ENCODE measurements at regions not wholly inside any gene's neighbourhood (a gene's known extent, or its start where the extent isn't known, plus 50 kb on each side); places are given as distances from the start of the nearest gene placed in this dataset.

GRCh38 chr14:55884819-55885218 lies 233.4 kb upstream of the PELI2 start:
- Histone ChIP-seq H3K27ac (replicated peaks) (no peak overlapping the region), H3K4me3 (no peak overlapping the region), H3K9me3 (replicated peaks) (no peaks in the 10 kb centered on the region), H3K4me1 (no peaks in the 10 kb centered on the region), H3K36me3 (no peaks in the 10 kb centered on the region), H3K27me3 (ENCODE audit: low read depth) (no peaks in the 10 kb centered on the region)
- intact Hi-C loops (cut with micrococcal nuclease), result no loop called here
- DNase-seq, result no peak
- TF ChIP-seq CTCF (IDR thresholded peaks at IDR 0.05; ENCODE audit: borderline replicate concordance), result no peak

- H3K27me3 ChIP-seq (ENCODE audit: low read depth), result no peaks in the 10 kb centered on the region
- no peak for TF ChIP-seq CTCF (IDR thresholded peaks at IDR 0.05; ENCODE audit: borderline replicate concordance)
- H3K4me1 ChIP-seq, result no peaks in the 10 kb centered on the region
- H3K36me3 ChIP-seq, result no peaks in the 10 kb centered on the region
- H3K27ac ChIP-seq (replicated peaks), result no peak overlapping the region
- H3K9me3 ChIP-seq (replicated peaks), result no peaks in the 10 kb centered on the region
- intact Hi-C loops (cut with micrococcal nuclease), result no loop called here
- DNase-seq, result no peak
- H3K4me3 ChIP-seq, result no peak overlapping the region
These were observed 229.1 kb upstream of the PELI2 start for GRCh38 chr14:55889124-55889523.

GRCh38 chr14:55891692-55892091 lies 226.5 kb upstream of the PELI2 start:
- no peak for DNase-seq
- no peak overlapping the region for H3K27ac ChIP-seq (replicated peaks)
- H3K27me3 ChIP-seq (ENCODE audit: low read depth), result no peaks in the 10 kb centered on the region
- no peaks in the 10 kb centered on the region for H3K9me3 ChIP-seq (replicated peaks)
- no peaks in the 10 kb centered on the region for H3K4me1 ChIP-seq
- intact Hi-C loops (cut with micrococcal nuclease), result no loop called here
- H3K36me3 ChIP-seq, result no peaks in the 10 kb centered on the region
- TF ChIP-seq CTCF (IDR thresholded peaks at IDR 0.05; ENCODE audit: borderline replicate concordance), result no peak
- no peak overlapping the region for H3K4me3 ChIP-seq

GRCh38 chr14:55892906-55893305 lies 225.3 kb upstream of the PELI2 start:
- Histone ChIP-seq H3K4me3 (no peak overlapping the region), H3K36me3 (no peaks in the 10 kb centered on the region), H3K9me3 (replicated peaks) (no peaks in the 10 kb centered on the region), H3K27ac (replicated peaks) (no peak overlapping the region), H3K4me1 (no peaks in the 10 kb centered on the region), H3K27me3 (ENCODE audit: low read depth) (no peaks in the 10 kb centered on the region)
- no peak for DNase-seq
- intact Hi-C loops (cut with micrococcal nuclease), result no loop called here
- TF ChIP-seq CTCF (IDR thresholded peaks at IDR 0.05; ENCODE audit: borderline replicate concordance), result no peak

GRCh38 chr14:55893705-55894104 lies 224.5 kb upstream of the PELI2 start:
- no peak for DNase-seq
- intact Hi-C loops (cut with micrococcal nuclease), result no loop called here
- no peaks in the 10 kb centered on the region for H3K36me3 ChIP-seq
- H3K27ac ChIP-seq (replicated peaks), result no peak overlapping the region
- H3K27me3 ChIP-seq (ENCODE audit: low read depth), result no peaks in the 10 kb centered on the region
- H3K4me1 ChIP-seq, result peaks cover under 1% of the 10 kb centered on the region
- no peak for TF ChIP-seq CTCF (IDR thresholded peaks at IDR 0.05; ENCODE audit: borderline replicate concordance)
- H3K4me3 ChIP-seq, result no peak overlapping the region
- no peaks in the 10 kb centered on the region for H3K9me3 ChIP-seq (replicated peaks)

GRCh38 chr14:55897031-55897430 lies 221.2 kb upstream of the PELI2 start:
- H3K4me1 ChIP-seq, result peaks cover 6% of the 10 kb centered on the region
- H3K4me3 ChIP-seq, result no peak overlapping the region
- H3K27ac ChIP-seq (replicated peaks), result no peak overlapping the region
- H3K9me3 ChIP-seq (replicated peaks), result no peaks in the 10 kb centered on the region
- no peaks in the 10 kb centered on the region for H3K27me3 ChIP-seq (ENCODE audit: low read depth)
- H3K36me3 ChIP-seq, result no peaks in the 10 kb centered on the region
- intact Hi-C loops (cut with micrococcal nuclease), result no loop called here
- no peak for TF ChIP-seq CTCF (IDR thresholded peaks at IDR 0.05; ENCODE audit: borderline replicate concordance)
- DNase-seq, result no peak

Measured in left ventricle myocardium inferior (tissue), 1 donor.